ENCODE measurements at regions not wholly inside any gene's neighbourhood (a gene's known extent, or its start where the extent isn't known, plus 50 kb on each side); places are given as distances from the start of the nearest gene placed in this dataset.
"Not testable (repeated sequence)": the region's sequence is repeated elsewhere in the genome, so short reads cannot be mapped to it uniquely, and the experiment has no call there.

DNA sequence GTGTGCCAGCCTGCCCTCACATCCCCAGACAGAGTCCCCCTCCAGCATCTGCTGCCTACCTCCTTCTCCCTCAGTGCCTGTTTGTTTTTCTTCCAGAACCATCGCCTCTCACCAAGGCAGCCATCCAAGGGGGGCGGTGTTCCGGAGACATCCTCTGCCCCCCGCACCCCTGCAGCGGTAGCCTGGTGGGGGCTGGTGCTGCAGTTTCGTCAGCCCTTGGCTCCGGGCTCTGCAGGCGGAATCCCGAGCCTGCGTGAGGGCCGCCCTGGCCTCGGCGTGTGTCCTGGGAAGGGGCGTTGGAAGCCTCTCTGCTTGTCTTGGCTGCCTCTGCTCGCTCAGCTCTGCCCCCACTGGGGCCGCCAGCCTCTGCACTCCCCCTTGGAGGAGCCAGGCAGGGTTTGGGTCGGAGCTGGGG, 126.0 kb upstream of the CIBAR2 start:
- intact Hi-C loops (cut with micrococcal nuclease): no loop called here

DNA sequence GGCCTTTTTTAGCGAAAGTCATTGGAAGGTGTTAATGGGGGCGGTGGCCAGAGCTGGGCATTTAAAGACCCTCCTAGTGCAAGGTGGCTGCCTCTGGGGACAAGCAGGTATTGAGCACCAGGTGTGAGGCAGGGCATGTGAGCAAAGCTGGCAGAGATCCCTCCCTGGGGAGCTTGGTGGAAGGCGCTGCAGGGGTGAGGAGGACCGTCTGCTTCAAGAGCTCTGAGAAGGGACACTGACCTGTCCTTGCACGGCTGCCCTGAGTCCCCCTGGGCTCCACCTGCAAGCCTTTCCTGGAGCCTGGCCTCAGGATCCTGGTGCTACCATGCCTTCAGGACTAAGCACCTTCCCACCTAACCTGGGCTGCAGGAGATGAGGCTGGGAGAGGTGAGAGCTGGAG, 127.0 kb upstream of the CIBAR2 start:
- intact Hi-C loops (cut with micrococcal nuclease): no loop called here

DNA sequence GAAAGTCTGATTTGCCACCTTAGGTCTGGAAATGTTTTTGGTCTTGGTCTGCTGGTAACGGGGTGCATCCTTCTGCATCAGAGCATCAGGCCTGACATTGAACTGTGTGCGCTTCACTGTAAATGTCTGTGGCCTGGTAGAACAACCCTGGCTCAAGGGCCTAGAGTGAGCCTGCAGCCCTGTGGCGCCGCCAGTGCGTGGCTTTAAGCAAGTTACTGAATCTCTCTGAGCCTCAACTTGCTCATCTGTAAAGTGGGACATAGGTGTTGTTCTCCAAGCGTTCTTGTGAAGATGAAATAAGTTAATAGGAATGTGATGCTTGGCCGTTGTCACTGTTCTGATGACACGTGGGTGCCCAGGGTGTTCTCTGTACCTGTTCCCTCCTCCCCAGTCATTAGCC, 127.6 kb upstream of the CIBAR2 start:
- intact Hi-C loops (cut with micrococcal nuclease): no loop called here

DNA sequence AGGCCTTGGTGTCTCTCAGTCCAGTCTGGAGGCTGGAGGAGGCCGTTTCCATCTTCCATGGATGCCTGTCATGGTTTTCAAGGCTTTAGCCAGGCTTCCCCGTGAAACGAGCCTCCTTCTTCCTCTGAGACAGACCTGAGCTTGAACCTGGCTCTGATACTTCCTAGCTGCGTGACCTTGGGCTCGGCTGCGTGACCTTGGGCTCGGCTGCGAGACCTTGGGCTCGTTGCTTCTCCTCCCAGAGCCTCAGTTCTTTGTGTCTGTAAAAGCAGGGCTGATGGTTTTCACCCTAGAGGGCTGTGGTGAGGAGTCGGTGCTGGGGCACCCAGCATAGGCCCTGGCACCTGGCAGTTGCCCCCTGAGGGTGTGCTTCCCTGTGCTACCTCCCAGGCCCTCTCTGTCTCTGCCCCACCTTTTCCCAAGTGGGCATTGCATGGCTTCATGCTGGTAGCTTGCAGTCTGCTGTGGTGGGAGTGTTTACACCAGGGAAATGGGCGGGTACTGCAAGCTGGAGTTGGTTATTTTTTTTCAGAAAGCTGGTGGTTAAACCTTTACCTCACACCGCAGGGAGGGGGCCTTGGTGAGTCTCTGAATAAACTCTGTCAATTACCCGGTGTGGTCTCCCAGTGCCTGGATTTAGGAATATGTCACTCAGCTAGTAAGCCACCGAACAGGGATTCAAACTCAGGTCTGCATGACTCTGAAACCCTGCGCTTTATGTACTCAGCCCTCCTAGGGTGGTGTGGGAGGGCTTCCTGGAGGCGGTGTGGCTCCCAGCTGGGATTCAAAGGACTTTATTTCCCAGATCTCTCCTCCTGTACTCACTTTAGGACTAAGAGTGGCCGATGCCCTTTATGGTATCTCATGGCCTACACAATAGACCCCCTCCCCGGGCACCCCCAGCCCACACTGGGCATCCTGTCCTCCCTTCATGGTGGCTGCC, 129.0 kb upstream of the CIBAR2 start:
- intact Hi-C loops (cut with micrococcal nuclease): no loop called here

DNA sequence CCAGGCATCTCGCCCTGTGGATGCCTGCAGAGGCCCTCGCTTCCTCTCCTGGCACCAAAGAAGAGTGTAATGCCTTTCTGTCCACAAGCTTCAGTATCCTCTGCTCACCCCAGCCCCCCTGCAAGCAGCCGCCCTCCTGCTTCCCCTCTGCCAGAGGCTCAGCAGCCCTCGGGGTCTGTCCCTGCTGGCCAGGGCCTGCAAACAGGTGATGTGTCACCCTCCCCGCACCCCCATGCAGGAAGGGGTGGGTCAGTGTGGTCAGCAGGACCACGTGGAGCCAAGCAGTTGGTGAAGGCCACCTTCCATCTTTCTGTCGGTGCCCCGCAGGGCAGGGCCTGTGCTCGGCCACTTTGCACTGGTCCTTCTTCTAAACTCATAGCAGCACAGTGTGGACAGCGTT, 129.9 kb upstream of the CIBAR2 start:
- intact Hi-C loops (cut with micrococcal nuclease): no loop called here

DNA sequence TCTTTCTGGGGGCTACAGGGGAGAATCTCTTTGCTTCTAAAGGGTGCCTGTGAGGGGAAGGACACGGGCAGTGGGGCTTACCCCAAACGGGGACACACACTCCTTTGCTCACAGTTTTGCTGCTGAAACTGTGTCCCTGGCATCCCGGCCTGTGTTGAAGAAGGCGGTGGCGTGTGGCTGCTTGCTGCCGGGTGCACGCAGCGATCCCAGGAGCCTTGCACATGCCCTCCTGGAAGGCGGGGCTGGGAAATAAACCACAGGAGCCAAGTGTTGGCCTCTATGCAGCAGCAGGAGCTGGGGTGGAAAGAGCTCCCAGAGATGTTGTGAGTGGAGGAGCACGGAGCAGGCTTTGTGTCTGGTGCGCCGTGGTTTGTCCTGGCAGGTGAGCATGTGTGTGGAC, 131.0 kb upstream of the CIBAR2 start:
- intact Hi-C loops (cut with micrococcal nuclease): no loop called here

DNA sequence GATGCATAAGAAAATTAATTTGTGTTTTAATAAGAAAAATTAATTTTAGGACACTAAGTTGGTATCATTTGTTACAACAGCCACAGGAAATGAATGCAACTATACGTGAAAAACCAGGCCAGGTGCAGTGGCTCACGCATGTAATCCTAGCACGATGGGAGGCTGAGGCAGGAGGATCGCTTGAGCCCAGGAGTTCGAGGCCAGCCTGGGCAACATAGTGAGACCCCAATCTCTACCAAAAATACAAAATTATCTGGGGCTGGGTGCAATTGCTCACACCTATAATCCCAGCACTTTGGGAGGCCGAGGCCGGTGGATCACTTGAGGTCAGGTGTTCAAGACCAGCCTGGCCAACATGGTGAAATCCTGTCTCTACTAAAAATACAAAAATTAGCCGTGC, 132.2 kb upstream of the CIBAR2 start:
- intact Hi-C loops (cut with micrococcal nuclease): not testable (repeated sequence)

DNA sequence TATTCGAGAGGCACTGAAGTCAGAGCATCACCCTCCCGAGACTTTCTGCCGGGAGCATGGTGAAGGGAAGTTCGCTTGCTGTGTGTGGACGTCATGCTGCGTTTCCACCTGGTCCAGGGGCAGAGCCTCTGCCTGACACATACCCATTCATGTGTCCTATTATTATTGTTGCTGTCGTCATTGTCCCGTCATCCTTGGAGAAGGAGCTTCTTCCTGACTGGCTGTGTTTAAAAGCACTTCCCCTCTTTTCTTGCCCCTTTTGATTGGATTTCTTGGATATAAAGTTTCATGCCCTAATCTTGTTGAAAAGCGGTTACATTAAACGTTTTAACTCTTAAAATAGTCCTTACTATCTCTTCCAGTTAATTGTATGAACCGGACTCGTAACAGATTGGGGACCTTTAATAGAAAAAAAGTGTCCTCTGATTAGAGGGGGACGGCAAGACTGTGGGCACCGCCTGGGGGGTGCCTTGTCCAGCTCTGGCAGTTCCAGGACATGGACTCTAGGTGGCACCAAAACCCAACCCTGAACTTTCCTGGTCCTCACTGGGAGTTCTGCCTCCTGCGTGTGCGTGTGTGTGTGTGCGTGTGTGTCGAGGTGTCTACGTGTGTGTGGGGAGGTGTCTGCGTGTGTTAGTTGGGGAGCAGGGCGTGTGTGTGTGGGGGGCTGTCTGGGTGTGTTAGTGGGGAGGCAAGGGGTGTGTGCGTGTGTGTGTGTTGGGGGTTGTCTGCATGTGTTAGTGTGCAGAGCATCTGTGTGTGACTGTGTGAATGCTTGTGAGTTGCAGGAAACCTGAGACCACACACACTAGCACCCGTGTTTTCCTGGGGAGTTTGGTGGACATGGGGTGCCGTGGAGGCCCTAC, 133.3 kb upstream of the CIBAR2 start:
- intact Hi-C loops (cut with micrococcal nuclease): no loop called here

DNA sequence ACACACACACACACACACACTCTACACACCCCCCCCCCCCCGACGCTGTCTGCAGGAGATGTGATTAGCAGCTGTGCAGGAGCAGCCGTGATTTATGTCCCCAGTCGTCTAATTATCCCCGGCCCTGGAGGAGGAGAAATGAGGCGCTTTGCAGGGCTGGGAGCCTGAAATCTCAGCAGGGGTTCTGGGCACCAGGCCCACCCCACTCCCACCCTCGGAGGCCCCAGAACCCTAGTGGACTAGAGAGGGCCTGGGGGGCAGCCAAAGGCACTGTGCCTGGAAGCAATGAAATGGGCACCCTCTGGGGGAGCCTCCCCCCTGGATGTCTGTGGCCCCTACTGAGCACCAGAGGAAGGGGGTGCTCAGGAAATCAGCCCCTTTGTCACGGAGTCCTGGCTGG, 134.2 kb upstream of the CIBAR2 start:
- intact Hi-C loops (cut with micrococcal nuclease): no loop called here

DNA sequence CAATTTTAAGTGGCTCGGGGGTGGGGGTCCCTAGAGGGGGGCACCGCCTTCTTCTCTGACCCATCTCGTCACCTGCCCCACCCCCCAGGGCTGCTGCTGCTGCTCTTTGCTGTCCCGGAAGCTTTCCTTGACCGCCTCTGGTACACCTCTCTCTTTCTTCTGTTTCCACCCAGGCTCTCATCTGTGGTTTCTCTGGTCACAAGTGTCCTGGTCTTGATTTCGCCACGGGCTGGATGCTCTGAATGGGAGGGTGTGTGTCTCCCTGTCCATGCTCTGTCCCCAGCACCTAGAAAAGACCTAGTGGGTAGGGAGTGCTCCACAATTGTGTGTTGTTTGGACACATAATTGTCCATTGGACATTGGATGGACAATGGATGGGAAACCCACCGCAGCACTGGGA, 134.7 kb upstream of the CIBAR2 start:
- intact Hi-C loops (cut with micrococcal nuclease): no loop called here

DNA sequence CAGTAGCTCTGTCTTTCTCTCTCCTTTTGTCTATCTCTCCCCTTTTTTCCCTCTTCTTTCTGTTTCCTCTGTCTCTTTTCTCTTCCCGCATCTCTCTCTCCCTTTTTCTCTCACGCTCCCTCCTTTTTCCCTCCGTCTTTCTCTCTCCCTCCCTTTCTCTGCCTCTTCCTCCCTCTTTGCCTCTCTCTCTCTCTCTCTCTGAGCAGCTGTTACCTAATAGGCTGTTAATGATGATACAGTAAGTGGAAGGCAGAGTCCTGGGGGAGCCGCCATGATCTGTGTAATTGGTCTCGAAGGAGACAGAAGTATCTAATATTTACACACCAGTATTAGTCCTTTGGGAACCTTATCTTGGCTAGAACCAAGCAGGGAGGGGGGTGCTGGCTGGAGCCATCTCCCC, 136.1 kb upstream of the CIBAR2 start:
- intact Hi-C loops (cut with micrococcal nuclease): no loop called here

DNA sequence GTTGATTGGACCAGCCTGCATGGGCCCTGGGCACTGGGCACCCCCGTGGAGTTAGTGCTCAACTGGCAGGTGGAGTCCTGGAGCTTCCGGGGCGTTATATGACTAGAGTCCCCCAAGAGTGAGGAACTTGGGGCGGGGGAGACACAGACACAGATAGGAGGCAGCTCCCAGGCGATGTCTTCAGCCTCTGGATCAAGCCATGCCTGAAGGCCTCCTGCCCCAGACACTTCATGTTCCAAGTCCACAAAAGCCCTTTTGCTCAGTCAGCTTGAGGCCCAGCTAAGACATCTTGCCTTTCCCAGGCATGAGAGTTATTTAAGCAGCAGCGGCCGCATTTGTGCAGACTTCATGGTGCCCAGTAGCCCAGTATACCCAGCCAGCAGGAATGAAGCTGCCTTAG, 136.6 kb upstream of the CIBAR2 start:
- intact Hi-C loops (cut with micrococcal nuclease): no loop called here

DNA sequence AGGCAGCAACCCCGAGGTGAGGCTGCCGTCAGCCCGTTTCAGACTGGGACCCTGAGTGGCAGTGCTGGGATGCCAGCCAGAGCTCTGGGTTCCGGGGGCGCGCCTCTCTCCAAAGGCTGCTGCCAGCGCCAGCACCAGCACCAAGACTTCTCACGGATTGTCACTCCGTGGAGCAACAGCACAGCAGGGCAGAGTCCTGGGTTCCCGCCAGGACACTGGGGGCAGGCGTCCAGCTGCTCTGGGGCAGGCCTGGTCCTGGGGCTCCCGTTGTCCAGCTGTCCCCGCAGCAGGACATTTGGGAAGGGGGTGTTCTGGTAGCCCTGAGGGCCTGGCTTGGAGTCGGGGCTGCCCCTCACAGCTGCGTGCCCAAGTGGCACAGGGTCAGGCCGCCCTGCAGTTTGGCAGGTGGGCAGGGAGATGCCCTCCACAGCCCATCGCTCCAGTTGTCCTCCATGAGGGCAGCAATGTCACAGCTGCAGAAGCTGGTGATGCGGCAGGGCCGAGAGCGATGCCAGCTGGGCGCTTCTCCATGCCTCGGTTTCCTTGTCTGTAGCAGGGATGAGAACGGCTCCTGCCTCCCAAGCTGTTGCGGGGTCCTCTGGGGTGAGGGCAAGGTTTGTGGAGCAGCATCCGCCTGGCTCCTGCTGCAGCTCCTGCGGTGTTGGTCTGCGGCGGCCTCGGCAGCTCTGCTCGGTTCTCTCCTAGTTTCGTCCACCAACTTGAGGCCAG, 137.3 kb upstream of the CIBAR2 start:
- intact Hi-C loops (cut with micrococcal nuclease): no loop called here

DNA sequence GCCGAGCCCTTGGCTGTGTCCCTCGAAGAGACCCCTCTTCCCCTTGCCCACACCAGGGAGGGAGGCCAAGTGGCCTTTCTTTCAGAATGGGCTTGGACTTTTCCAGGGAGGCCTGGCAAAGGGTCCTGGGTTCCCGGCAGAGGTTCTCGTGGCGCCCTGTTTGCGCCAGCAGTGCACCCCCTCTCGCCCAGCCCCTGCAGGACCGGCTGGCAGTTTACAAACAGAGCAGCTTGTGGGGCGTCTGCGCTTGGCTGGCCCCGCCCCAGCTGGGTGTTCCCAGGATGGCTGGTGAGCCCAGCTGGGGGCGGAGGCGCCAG, 137.8 kb upstream of the CIBAR2 start:
- intact Hi-C loops (cut with micrococcal nuclease): no loop called here

DNA sequence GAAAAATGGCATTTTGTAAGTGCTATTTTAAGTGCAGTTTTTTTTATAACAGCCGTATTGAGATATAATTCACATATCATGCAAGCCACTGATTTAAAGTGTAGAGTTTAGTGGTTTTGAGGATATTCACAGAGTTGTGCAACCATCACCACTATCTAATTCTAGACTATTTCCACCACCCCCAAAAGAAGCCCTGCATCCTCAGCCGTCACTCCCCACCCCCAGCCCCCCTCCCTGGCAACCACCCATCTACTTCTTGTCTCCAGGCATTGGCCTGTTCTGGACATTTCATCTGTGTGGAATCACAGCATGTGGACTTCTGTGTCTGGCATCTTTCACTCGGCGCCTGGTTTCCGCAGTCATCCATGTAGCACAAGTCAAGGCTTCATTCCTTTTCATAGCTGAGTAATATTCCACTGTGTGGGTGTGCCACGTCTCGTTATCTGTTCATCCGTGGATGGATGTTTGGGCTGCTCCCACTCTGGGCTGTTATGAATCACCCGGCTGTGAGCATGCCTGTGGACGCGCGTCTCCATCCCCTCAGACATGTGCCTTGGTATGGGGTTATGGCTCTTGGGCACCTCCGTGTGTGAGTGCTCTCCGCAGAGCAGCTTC, 138.4 kb upstream of the CIBAR2 start:
- intact Hi-C loops (cut with micrococcal nuclease): no loop called here

DNA sequence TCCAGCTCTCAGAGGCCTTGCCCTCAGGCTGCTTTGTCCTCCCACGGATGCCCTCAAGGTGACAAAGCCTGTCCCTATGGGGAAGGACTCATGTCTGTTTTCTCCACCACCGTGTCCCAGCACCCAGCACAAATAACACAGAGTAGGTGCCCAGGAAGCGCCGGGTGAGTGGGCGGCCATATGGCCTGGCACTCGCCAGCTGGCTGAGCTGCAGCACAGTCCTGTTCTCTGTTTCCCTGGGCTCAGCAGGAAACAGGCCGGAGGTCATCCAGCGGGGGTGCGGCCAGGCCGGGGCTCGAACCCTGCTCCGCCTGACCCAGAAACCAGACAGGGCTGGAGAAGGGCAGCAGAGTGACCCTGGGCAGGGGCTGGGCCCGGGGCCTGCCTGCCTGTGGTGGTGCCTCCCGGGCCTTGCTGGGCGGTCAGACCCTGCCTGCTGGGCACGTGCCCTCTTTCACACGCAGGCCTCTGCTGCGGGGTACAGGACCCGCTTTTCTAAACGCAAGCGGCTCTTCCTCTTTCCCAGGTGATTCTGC, 139.0 kb upstream of the CIBAR2 start:
- intact Hi-C loops (cut with micrococcal nuclease): no loop called here

DNA sequence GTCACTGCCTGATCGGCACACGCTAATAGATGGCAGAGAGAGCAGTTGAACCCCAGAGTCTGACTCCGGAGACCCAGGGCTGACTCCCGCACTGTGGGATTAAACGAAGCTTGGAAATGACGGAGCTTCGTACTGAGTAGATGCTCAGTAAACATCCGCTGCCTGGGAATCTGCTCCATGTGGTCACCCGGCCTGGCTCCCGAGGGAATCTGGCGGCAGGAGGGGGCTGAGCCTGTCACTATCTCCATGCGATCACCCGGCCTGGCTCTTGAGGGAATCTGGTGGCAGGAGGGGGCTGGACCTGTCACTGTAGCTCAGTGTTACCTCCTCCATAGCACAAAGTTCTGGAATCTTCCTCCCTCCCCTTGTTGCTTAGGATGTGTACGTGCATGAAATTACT, 139.7 kb upstream of the CIBAR2 start:
- intact Hi-C loops (cut with micrococcal nuclease): no loop called here

DNA sequence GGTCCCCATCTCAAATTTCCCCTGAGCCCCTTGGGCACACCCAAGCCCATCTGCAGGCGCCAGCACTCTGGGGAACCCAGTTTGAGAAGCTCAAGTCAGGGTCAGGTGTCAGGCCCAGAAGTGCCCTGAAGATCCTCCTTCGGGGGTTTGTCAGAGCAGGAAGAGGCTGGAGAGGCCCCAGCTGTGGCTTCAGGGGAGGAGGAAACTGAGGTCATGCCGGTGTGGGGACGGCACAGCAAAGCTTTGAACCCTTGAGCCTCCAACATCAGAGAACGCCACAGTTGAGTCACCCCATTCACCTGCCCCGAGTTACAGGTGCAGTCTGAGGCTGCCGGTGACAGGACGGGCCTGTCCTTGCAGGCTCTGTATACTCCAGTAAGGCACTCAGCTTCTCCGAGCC, 140.2 kb upstream of the CIBAR2 start:
- intact Hi-C loops (cut with micrococcal nuclease): no loop called here

DNA sequence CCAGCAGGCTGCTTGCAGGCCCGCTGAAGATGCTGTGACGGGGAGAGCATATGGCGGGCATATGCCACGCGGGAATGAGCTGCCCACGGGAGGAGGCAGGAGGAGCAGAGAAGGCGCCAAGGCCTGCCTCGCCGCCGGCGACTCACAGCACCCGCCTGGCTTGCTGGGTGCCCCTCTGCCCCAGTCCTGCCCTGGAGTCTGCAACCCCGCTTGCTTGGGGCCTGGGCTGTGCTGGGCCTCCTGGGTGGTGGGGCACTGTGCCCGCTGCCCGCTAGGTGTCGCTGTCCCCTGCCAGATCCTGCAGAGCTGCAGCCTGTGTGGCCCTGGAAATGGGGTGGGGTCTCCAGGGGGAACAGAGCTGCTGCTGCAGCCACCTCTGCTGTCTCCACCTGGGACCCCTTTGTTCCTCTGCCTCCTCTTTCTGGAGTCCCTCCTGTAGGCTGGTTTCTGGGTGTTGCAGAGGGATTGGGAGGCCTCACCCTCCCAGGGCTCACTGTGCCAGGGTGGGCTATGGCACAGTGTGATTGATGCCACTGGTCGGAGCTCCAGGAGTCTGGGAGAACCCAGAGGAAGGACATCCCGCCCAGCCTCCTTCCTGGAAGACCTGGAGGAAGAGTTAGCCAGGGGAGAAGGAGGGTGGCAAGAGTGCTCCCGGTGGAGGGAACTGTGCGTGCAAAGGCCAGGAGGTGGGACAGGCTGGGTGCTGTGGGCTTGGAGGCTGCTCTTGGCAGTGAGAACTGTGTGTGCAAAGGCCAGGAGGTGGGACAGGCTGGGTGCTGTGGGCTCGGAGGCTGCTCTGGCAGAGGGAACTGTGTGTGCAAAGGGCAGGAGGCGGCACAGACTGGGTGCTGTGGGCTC, 141.0 kb upstream of the CIBAR2 start:
- intact Hi-C loops (cut with micrococcal nuclease): no loop called here

DNA sequence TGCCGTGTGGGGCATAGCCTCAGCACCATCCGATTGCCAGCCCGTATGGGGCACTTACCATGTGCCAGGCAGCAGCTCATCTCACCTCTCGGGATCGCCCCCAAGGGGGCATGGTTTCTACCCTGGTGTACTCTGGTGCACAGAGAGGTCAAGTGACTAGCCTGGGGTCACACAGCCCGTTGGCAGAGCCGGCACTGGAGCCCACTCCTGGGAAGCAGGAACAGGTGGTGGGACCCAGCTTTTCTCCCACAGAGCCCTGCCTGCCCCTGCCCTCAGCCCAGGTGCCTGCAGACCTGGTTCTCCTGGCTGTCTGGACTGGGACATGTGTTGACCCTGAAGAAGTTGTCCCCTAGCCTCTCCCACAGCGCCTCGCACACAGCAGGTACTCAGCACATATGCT, 141.8 kb upstream of the CIBAR2 start:
- intact Hi-C loops (cut with micrococcal nuclease): no loop called here
